Caki2 (cell line): ENCODE measurements at regions not wholly inside any gene's neighbourhood (a gene's known extent, or its start where the extent isn't known, plus 50 kb on each side); places are given as distances from the start of the nearest gene placed in this dataset.

Experiments used
- DNase-seq: peaks from one replicate; pipeline ENCODE4 v3.0.0-alpha.2; 2015; ENCODE audit warnings: low read depth
- in situ Hi-C: cut with HindIII; loops from 2 replicates; pipeline ENCODE4 v1.10.0; 2016; ENCODE audit warnings: low sequenced_read_pairs, low pct_unique_long_range_greater_than_20kb, mixed read lengths

DNA sequence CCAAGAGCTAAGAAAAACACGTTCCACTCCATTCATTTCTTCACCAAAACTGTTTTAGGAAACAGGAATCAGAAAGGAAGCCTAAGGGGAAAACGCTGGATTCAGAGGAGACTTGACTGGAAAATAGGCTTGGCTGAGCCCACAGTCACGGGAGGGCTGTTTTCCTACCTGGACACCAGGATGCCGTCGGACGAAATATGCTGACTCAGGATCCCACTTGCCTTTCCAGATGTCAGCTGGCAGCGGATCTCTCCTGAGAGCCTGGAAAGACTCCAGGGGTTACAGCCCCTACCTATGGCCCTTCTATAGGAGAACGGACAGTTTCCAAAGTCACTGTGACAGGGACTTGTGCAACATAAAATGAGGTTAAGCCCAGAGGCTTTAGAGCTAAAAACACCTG, 245.1 kb downstream of the C16orf95 start:
- no peak for DNase-seq
- in situ Hi-C loops = no loop called here

DNA sequence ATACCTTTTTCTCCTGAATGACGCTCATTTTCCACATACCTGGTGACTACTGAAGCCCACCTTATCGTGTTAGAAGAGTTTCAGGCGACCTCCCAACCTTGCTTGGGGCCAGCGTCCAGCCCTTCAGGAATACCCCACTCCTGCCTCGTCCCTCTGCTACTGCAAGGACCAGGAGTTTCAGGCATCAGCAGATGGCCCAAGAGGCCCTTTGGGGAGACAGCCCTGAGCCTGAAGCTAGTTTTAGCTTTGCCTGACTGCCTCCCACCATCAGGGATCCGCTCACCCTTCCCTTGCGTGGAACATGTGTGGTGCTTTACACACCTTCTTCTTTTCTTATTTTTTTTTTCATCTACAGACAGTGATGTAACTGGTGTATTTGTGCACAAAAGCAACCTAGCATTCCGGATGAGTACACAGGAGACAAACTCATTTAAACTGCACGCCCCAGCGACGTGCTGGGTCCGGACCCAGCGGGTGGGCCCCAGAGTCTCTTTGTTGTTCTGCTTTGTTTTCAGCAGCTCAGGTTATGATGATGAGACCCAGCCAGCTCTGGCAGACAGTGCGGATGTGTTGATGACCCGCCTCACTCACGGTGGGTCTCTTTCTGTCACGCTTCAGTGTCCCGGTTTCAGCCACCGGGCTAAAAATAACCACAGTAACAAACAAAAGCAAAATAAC, 242.4 kb downstream of the C16orf95 start:
- in situ Hi-C loops = no loop called here

DNA sequence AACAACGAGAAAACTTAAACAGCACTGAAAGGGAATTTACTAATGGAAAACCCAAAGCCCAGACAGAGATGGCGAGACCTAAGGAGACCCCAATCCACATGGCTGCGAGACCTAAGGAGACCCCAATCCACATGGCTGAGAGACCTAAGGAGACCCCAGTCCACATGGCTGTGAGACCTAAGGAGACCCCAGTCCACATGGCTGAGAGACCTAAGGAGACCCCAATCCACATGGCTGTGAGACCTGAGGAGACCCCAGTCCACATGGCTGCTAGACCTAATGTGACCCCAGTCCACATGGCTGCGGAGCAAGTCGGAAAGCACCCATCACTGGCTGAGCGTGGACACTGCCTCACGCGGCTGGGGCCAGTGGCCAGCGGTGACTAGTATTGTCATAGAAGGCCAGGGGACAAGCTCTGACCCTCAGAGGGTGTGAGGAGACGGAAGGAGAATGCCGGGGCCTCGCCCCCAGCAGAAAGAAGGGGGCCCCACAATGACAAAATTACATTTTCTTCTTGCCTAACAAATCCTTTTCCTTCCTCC, 241.8 kb downstream of the C16orf95 start:
- in situ Hi-C loops = no loop called here
- DNase-seq = no peak

More for the DNA sequence above, 242.4 kb downstream of the C16orf95 start:
- no peak for DNase-seq

DNA sequence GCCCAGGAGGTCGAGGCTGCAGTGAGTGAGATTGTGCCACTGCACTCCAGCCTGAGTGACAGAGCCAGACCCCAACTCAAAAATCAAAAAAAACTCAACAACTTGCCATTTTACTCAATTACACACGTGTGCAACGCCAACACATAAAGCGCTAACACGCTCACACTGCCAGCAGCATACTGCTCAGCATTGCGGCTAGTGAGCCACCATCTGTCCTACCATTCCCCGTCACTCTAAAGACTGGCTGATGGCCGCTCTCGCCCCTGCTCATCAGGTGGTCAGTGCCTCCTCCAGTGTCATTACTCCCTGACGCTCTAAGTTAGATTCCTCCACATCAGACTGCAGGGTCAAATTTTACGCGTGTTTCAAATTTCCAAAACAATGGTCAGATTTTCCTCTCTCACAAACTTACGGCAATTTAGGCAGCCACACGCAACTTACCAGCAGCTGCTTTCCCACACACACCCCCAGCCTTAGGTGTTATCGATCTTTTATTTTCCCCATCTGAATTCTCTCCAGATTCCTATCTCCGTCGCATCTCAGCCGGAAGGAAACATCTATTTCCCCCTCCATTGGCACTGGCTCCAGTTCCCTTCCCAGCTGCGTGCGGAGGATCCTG, 240.8 kb downstream of the C16orf95 start:
- DNase-seq = no peak
- in situ Hi-C loops = no loop called here

DNA sequence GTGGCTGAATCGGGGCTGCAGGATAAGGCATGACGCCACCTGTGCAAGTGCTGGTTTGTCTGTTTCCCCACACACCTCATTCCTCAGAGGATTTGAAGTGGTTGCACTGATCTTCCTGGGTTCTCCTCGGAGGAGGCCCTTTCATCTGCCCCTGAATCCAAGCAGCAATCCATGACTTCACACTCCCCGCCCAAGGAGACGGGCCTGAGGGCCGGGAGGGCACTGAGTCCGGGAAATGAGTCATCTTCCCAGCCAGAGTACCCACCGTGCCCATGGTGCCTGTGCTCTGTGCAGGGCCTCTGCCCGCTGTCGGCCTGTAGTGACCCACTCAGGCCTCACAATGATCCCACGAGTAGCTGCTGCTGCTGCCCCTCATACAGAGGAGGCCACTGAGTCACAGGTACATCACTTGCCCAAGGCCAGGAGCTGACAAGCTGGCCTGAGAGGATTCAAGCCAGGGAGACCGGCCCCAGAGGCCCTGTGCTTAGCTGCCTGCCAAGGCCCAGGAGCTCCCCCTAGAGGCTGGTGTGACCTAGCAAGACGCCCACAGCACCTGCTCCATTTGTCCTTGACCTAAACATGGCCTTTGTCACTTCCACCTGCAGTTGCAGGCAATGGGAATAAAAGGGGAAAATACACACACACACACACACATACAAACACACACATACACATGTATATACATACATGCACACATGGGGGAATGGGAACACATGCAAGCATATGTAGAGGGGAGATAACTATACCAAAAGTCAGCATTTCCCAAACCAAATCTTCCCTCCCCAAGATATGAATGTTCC, 240.0 kb downstream of the C16orf95 start:
- in situ Hi-C loops = no loop called here
- DNase-seq = no peak

DNA sequence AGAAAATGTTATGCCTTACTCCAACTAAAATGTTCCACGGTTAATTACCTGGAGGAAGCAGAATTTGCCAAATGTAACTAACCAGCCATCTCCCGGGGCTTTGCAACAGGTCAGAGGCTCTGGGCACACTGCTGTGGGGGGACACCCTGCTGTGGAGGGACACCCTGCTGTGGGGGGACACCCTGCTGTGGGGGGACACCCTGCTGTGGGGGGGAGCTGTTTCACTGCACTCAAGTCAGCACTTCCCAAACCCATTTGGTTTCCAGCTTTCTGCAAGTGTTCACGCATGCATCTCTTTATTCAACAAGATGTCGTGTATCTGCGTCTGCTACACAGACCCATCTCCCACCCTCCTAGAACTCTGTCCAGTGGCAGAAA, 239.5 kb downstream of the C16orf95 start:
- DNase-seq = no peak
- in situ Hi-C loops = no loop called here

DNA sequence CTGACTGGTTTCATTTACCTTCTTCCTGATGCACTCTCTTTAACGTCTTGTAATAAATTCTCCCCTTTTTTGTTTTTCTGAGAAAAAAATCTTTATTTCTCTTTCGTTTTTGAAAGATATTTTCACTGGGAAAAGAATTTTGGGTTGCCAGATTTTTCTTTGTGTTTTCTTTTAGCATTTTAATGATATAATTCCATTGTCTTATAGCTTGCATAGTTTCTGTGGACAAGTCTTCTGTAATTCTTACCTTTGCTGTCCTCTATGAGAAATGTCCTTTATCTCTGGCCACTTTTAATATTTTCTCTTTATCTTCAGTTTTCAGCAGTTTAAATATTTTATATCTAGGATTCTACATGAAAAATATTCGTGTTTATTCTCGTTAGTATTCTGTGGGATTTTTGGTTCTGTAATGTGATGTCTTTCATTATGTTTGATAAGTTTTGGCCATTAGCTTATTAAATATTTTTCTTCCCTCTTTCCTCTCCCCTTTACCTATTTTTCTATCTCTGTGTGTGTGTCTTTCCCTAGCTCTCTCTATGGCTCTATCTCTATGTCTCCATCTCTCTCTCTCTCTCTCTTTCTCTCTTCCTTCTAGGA, 236.5 kb downstream of the C16orf95 start:
- no peak for DNase-seq
- in situ Hi-C loops = no loop called here

DNA sequence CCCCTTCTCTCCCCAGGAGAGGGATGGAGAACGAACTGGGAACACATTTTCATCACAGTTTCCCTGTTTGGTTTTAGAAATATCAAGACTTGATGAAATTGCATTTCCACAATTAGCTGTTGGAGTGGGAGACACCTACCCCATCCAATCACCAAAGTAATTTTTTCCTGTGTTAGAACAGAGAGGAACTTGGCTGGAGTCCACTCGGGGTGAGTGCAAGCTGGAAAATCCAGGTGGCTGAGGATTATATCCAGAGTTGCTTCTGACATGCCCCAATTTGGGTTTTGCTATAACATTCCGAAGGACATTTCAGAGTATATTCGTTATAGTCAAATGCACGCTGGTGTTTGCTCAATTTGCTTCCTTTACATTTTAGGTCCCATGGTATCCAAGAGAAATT, 231.8 kb downstream of the C16orf95 start:
- in situ Hi-C loops = no loop called here
- no peak for DNase-seq

DNA sequence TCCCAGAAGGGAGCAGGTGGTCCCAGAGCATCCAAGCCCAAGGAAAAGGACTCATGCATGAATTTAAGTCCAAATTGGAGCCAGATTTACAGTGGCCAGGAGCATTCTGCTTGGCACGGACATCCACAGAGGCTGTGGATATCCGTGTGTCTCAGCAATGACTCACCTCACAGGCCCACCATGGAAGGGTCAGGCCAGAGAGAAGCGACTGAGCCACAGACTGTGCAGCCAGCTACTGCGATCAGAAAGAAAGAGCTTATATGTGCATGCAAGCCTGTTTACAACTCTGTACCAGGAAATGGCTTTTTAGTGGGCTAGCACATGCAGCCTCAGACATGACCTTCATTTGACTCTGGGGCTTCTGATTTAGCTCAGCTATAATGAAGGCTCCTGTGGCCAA, 231.0 kb downstream of the C16orf95 start:
- no peak for DNase-seq
- in situ Hi-C loops = no loop called here

DNA sequence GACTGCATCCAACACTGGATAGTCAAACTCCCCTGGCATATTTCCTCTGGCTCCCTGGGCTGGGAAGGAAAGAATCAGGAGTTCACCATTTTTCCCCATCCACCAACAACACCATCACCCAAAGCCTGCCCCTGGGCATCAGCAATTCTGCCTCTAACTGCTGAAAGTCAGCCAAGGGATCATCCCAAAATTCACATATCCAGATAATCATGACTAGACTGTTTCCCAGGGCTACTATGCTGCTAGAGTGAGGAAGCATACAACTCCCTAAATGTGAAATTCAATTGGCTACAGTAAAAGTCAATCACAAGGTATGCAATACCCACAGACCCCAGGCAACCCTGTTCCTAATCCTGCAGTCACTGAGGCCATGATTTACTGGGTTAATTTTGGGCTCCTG, 230.6 kb downstream of the C16orf95 start:
- in situ Hi-C loops = no loop called here
- no peak for DNase-seq

DNA sequence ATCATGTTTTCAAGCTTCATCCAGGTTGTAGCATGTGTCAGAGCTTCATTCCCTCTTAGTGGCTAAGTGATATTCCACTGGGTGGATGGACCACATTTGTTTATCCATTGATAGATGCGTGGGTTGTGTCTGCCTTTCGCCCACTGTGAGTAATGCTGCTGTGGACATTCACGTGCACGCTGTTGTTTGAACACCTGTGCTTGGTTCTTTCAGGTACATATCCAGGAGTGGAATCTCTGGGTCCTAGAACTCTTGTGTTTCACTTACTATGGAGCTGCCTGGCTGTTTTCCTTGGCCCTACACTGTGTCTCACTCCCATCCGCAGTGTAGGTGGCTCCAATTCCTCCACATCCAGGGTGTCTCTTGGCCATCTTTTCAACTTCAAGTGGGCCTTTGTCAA, 224.2 kb downstream of the C16orf95 start:
- DNase-seq = no peak
- in situ Hi-C loops = no loop called here

DNA sequence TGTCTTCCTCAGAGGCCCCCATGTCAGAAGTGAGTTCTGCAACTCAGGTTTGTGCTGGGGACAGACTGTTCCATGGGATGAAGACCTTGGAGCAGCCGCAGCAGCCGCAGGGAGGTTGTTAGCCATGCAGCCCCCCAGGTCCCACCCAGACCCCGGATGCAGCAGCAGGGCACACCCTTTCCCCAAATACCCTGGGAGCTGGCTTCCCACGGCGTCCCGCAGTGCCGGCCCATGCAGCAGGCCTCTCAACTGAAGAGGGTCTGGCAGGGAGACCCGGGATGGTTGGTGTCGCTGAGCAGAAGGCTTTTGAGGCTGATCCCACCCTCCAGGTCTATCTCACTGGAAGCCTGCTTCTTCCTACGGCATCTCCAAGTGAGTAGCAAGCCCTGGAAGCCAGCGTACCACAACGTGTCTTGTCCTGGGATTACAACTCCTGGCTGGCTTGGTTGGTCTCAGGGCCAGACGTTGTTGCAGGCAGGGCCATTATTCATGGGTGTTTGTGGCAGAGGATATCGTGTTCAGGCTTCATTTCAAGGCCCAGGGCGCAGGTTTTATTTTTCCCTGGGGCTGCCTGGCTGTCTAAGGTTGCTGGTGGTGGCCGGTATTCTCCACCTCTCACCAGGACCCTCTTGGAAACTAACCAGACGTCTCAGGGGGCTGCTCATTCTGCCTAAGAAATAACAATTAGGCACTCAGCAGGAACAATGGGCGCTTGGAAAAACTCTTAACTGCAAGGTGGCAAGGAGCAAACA, 223.2 kb downstream of the C16orf95 start:
- in situ Hi-C loops = no loop called here
- DNase-seq = no peak

DNA sequence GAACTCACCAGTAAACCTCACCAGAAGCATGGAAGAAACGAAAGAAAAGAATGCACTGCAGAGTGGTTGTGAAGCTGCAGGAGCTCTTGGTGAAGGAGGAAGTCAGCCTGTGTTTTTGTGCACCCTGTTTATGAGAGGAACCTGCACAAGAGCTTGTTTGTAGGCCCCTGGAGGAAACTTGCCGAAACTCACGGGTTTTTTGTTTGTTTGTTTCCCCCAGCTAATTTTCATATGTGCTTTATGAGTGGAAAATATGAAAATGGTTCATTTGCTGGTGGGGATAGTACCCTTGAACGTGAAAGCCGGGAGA, 222.7 kb downstream of the C16orf95 start:
- in situ Hi-C loops = no loop called here
- no peak for DNase-seq

DNA sequence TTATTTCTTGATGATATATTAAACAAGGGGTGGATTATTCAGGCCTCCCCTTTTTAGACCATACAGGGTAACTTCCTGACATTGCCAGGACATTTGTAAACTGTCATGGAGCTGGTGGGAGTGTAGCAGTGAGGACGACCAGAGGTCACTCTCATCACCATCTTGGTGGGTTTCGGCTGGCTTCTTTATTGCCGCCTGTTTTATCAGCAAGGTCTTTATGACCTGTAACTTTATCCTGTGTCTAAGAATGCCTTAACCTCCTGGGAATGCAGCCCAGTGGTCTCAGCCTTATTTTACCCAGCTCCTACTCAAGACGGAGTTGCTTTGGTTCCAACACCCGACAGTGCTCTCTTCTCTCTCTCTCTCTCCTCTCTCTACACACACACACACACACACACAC, 221.9 kb downstream of the C16orf95 start:
- in situ Hi-C loops = no loop called here
- no peak for DNase-seq

DNA sequence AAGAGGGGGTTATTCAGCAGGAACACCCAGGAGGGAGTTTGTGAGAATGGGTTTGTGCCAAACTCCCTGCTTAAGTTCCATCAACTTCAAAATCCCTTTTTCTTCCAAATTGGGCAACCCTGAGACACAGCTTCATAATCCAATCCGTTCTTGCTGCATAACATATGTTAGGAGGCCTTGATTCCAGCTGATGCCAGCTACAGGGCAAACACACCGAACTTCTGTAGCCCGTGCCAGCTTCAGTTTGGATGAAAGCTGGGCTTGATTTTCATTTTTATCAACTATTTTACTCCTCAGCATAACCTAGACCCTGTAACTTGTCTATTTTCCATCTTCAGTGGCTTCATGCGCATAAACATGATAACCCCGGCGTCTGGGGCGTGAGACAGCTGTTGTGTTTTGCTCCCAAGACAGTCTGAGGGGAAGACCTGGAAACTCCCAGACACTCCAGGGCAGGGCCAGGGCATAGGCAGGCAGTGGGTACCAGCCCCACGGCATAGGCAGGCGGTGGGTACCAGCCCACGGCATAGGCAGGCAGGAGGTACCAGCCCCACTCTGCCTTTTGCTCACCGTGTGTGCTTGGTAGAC, 220.4 kb downstream of the C16orf95 start:
- no peak for DNase-seq
- in situ Hi-C loops = no loop called here

DNA sequence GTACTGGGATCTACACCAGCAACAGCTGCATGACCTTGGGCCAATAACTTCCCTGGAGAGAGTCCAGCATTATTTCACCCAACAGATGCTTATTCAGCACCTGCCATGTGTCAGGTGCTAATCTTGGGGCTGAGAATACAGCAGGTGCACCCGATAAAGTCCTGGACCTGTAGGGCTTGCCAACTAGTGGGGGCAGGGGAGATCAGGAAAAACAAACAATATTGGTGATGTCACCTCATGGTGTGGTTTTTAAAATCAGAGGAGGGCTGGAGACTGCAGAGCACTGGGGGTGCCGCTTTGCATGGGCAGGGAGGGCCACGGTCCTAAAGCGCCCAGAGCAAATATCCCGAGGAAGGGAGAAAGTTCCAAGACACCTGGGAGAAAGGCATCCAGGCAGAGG, 218.8 kb downstream of the C16orf95 start:
- in situ Hi-C loops = no loop called here

DNA sequence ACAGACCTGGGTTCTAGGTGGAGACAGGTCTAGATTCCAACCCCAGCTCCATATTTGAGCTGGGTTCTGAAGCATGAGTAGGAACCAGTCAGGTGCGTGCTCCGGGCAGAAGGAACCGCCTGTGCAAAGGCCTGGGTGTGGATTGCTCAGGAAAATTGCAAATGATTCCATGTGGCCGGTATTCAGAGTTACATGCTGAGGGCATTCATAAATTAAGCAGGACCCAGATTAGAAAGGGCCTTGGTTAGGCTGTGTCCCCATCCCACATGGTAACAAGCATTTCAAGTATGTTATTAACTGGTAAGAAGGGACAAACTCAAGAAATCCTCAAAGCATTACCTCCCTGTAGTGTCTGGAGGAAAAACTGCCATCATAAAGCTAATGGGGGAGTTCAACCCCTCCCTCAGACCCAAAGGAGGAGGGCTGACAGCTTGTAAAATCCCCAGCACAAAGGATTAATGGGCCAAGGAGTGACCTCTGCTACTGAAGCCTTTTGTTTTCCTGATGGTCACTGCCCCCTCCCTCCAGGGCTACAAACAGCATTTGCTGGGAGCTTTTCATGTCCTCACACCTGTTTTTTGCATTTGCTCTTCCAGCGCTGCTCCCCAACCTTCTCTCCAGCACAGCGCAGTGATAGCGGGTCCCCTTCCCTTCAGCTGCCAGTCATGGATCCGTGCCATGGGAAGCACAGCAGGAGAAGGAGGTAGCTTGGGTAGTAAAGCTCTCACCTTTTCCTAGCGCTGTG, 218.0 kb downstream of the C16orf95 start:
- in situ Hi-C loops = no loop called here
- DNase-seq = no peak

More for the DNA sequence above, 218.8 kb downstream of the C16orf95 start:
- DNase-seq = no peak
